NCI-H446 (cell line): ENCODE measurements at regions not wholly inside any gene's neighbourhood (a gene's known extent, or its start where the extent isn't known, plus 50 kb on each side); places are given as distances from the start of the nearest gene placed in this dataset.
A peak's percentile ranks its signal among the peaks of the same experiment; 100 is the strongest.

Experiments used
- DNase-seq, 2 experiments: peaks; one replicate each; lab custom pipeline; 2025; lab: John Stamatoyannopoulos, UW

GRCh38 chr1:193799948-193800690, 613.7 kb upstream of the B3GALT2 start:
- DNase-seq: no peak

- no peak for DNase-seq
These were observed 613.0 kb upstream of the B3GALT2 start for GRCh38 chr1:193799371-193799770.

DNA sequence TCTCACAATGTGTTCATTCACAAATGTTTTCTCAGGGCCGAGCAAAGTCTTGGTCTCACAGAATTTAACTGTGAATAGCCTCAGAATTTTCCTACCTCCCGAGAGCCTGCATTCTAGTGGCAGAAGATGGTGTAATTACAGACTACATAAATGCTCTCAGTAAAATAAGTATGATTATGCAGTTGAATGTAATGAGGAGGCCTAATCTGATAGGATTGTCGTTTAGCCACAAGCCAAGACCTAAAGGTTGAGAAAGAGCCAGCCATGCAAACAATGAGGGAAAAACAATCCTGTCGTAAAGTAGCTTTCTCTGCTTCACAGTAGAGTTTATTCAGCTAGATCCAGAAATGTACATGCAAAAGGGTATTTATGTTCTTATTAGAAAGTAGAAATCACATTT, 607.8 kb upstream of the B3GALT2 start:
- no peak for DNase-seq

- peak; percentile 72 to 84 for DNase-seq
These were observed 605.3 kb upstream of the B3GALT2 start for GRCh38 chr1:193791746-193792145.

- DNase-seq: no peak
These were observed 600.6 kb upstream of the B3GALT2 start for GRCh38 chr1:193787061-193787460.

- peak in 1 of 2 experiments; percentile 5 for DNase-seq
These were observed 599.5 kb upstream of the B3GALT2 start for GRCh38 chr1:193785850-193786420.

- DNase-seq: no peak
These were observed 588.3 kb upstream of the B3GALT2 start for GRCh38 chr1:193774536-193775323.

DNA sequence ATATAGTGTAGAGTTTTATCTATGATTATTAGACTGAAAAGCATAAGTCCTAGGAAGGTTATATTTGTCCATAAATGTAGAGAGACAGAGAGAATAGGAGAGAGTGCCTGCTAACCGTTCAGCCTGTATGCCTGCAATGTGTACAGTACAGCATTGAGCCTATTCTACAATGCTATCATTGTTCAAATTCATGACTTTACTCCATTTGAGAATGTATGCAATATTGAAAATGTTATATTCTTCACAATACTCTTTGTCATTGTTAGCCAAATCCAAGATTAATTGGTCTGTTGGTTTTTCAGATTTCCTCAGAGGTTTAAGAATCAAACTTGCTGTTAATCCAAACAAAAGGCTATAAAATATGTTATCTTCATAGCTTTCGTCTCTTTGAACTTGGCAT, 585.2 kb upstream of the B3GALT2 start:
- no peak for DNase-seq

DNA sequence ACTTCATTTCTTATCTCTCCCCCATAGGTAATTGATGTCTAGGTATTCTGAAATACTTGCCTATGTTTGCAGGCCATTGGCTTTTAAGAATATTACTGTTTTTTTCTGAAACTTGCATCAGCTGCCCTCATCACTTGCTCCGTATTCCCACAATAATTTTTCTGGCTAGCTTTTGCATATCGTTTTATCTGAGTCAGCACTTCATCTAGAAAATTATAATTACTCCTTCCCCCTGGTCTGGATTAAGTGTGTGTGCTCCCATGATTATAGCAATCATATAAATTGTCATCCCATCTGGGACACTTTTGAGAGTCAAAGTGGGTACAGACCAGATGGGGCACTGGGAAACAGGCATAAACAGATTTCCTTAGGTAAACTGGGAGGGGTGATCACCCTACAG, 583.2 kb upstream of the B3GALT2 start:
- DNase-seq: no peak

DNA sequence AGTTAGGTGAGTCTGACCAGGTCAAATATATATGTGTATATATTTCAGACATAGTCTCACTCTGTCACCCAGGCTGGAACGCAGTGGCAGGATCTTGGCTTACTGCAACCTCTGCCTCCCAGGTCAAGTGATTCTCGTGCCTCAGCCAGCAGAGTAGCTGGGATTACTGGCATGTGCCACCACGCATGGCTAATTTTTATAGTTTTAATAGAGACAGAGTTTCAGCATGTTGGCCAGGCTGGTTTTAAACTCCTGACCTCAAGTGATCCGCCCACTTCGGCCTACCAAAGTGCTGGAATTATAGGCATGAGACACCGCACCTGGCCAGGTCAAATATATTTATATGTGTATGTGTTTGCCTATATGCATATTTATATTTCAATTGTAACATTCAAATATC, 581.5 kb upstream of the B3GALT2 start:
- DNase-seq: no peak

DNA sequence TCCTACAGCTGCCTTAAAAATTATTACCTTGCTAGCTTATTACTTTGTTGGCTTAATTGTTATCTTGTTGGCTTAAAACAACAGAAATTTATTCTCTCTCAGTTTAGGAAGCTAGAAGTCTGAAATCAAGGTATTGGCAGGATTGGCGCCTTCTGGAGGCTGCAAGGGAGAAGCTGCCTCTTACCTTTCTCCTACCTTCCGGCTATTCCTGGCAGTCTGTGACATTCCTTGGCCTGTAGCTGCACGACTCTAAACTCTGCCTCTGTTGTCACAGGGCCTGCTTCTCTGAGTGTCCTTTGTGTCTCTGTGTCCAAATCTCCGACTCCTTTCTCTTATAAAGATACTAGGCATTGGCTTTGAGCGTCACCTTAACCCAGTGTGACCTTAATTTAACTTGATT, 579.9 kb upstream of the B3GALT2 start:
- DNase-seq: no peak

GRCh38 chr1:193763266-193763665, 576.9 kb upstream of the B3GALT2 start:
- DNase-seq: no peak

GRCh38 chr1:193762236-193762635, 575.8 kb upstream of the B3GALT2 start:
- DNase-seq: no peak

DNA sequence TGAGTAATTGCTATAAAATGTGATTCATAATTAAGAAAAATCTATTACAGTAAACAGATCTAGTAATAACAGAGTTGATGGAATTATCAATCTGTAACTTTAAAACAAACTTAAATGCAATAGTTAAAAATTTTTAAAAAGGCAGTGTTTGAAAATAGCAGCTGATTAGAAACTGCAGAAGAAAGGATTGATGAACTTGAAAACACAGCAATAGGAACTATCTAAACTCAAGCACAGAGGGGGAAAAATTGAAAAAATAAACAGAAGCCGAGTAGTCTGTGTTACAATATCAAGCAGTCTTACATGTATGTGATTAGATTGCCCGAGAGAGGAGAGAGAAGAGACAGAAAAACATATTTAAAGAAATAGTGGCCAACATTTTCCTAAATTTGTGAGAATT, 569.0 kb upstream of the B3GALT2 start:
- DNase-seq: no peak

DNA sequence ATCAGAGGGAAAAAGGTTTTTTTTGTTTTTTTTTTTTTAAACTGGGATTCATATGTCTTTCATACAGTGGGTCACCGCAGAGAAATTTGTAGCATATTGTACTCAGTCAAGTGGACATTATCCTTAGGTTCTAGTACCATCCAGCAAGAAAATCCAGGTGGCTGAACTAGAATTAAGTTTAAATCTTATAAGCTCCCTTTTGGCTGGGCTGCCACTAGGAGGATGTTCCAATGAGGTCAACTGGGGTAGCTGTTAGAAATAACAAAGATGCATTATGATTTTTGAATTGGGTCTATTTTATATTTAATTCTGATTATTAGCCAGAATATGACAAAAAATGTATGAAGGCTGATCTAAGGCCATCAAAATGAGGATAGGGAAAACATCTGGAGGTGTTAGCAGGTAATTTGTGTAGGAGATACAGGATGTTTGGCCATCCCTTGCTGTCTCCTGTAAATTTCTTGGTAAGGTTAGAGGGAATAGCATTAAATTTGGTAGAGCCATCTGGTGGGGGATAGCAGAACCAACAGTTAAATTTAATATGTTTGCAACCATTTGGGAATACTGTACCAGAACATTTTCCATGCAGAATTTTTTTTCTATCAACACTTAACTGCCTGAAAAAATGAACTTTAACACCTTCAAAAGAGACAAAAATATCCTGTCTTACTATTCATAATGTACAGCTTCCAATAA, 568.5 kb upstream of the B3GALT2 start:
- peak in 1 of 2 experiments; percentile 15 for DNase-seq

DNA sequence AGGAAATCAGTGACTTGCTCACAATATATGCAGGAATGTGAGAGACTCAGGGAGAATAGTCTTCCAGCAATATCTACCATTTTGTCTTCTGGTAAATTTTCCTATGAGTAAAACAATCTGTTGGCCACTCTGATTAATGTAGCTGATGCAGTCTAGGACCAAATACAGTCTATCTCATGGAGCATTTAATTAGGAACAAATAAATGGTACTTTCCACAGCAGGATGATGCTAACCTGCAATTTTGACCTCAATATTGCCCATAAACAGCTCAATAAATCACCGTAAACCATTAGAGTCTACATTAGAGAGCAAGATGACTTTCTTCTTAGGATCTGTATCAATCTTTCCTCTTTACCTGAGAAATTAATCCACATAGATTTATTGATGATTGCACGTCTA, 567.7 kb upstream of the B3GALT2 start:
- no peak for DNase-seq

DNA sequence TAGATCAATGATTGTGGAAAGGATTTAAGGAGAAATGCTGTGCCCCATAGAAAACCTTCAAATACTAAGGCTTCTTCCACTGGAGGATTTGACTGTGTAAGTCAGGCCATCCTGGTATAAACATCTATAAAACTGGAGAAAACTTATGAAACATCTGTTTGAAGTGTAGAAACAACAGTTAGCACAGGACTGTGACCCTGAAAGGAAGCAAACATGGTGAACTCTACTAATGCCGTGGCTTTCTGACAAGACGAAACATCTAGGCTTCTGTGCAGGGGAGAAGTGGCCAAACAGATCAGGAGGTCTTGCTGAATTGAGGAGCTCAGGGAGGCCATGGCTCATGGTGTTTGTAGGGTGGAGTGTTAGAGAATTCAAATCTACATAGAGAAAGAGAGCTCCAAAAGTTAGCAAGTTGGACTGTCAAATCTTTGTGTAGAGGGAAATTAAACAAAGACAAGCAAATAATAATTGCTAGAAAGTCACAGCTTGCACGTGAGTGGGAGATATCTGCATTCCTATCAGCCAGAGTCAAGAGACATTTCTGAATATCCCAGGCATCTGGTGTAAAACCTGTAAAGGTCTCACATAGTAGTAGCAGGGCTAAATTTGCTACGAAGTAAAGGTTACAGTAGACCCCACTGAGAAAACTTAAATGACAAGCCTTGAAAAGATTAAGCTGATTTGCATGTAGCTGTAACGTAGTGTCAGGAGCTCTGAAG, 566.8 kb upstream of the B3GALT2 start:
- DNase-seq: no peak

GRCh38 chr1:193749868-193750267, 563.5 kb upstream of the B3GALT2 start:
- no peak for DNase-seq

DNA sequence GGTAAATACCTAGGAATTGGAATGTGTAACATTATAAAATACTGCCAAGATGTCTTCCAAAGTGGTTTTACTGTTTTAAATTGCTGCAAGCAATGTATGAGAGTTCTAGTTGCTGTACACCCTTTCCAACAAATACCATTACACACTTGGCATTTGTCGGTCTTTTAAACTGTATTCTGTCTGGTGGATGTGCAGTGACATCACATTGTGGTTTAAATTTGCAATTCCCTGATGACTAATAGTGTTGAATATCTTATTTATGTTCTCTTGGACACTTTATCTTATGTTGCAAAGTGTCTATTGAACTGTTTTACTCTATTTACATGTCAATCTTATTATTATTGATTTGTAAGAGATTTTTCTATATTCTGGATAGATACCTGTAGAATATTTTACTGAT, 561.2 kb upstream of the B3GALT2 start:
- no peak for DNase-seq

GRCh38 chr1:193741228-193741627, 554.8 kb upstream of the B3GALT2 start:
- DNase-seq: no peak

DNA sequence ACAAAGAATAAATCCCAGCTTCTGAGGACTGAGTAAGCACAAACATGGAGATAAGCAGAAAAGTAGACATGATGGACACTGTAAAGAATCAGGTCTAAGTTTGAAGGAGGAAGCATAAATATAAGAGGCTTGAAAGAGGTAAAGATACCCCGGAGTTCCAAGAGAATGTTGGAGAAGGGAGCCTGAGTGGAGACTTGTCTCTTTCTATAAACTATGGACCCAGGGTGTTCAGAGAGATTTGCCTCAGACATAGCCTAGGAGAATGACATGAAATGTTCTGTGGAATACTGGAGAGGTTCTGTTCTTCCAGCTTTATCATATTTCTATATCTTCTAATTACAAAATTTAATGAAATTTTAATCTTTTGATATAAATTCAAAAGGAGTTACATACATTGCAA, 554.3 kb upstream of the B3GALT2 start:
- no peak for DNase-seq

DNA sequence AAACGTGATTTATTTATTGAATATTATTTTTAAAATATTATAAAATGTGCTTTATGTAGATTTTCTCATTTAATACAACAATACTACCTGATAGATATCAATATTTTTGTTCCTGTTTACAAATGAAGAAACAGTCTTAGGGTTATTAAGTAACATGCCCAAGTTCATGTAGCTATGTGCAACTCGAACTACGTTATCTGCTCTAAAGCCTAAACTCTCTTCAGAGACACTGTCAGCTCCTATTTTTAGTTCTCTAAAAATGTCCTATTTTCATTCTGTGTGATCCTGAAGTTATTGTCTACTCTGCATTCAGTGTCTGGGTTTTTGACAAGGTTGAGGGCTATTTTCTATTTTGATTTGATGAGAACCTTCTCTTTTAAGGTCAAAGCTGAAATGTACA, 550.1 kb upstream of the B3GALT2 start:
- no peak for DNase-seq
